DND-41 (cell line): ENCODE measurements at regions not wholly inside any gene's neighbourhood (a gene's known extent, or its start where the extent isn't known, plus 50 kb on each side); places are given as distances from the start of the nearest gene placed in this dataset.

Source experiments
- CTCF ChIP-seq: IDR thresholded peaks from 2 replicates; pipeline ENCODE4 v1.5.1; 2012; ENCODE audit warnings: borderline replicate concordance, low read length, moderate library complexity, mild to moderate bottlenecking; ENCODE audit not compliant: poor library complexity, severe bottlenecking; ENCODE audit errors: extremely low read depth
- EZH2 ChIP-seq: IDR thresholded peaks from 3 replicates; pipeline ENCODE4 v1.6.1; 2012; ENCODE audit warnings: borderline replicate concordance, low read depth, mild to moderate bottlenecking, moderate library complexity, low read length, inconsistent platforms; ENCODE audit not compliant: severe bottlenecking

- TF ChIP-seq CTCF (no peak), EZH2 (no peak)
Observed at GRCh38 chr21:36239585-36239984, 80.4 kb upstream of the MORC3 start.
